K562 (cell line): ENCODE measurements at regions not wholly inside any gene's neighbourhood (a gene's known extent, or its start where the extent isn't known, plus 50 kb on each side); places are given as distances from the start of the nearest gene placed in this dataset.

Experiments
- ATAC-seq: fragments of 200-7000 bp; cut with Tn5 transposase; 3 replicates; pipeline ENCODE4 v1.9.1; 2020; ENCODE audit warnings: moderate library complexity
- BruUV-seq: library from RNA; stranded (reverse); fragments of 400-500 nt; replicated peaks from 2 replicates; lab custom pipeline; 2021; lab: Mats Ljungman, UMichigan
- CTCF ChIA-PET: fragments of 300-600 bp; formaldehyde crosslinking; extraction: SDS; loops from one replicate; lab custom pipeline; 2021; ENCODE audit warnings: low intra/inter-chr PET ratio; lab: Yijun Ruan, JAX
- POLR2A ChIA-PET: fragments of 300-600, 350-650 bp; sonication (Branson Sonifier 250); formaldehyde crosslinking; extraction: SDS; loops from one replicate; lab custom pipeline; 2021; ENCODE audit warnings: antibody characterized with exemption, inconsistent platforms; lab: Yijun Ruan, JAX
- DNase-seq, 4 experiments: peaks; one replicate each; pipeline versions ENCODE4 v3.0.0 to v3.0.0-alpha.2; 2011 to 2018; ENCODE audit warnings: low spot score in 3 of 4, mixed read lengths in 3 of 4; ENCODE audit errors: extremely low read depth in 1 of 4
- FAIRE-seq: peaks from 2 replicates; lab custom pipeline; 2011; peaks lifted over from hg19 to GRCh38; lab: Jason Lieb, UNC
- H2AFZ ChIP-seq: 2 replicates; pipeline ENCODE4 v1.6.0; 2011; ENCODE audit warnings: low read depth, low read length, control low read depth, inconsistent platforms
- H3K27ac ChIP-seq: fragments of 200-600 bp; 3 replicates; pipeline ENCODE4 v1.8.0; 2011; ENCODE audit warnings: low read depth, mild to moderate bottlenecking, control low read depth, inconsistent platforms, low read length, moderate library complexity, mixed read lengths; ENCODE audit errors: extremely low read depth
- H3K27me3 ChIP-seq, 2 experiments: fragments of 300-600 bp in 1 of 2; 2 replicates in 1 of 2; 3 replicates in 1 of 2; pipeline versions ENCODE4 v1.6.0 to v1.8.0; 2011; ENCODE audit warnings: inconsistent platforms in 2 of 2, low read length in 2 of 2, mild to moderate bottlenecking in 1 of 2, mixed read lengths in 1 of 2, moderate library complexity in 1 of 2; ENCODE audit not compliant: control insufficient read depth in 2 of 2, insufficient read depth in 2 of 2
- H3K36me3 ChIP-seq: fragments of 300-600 bp; 3 replicates; pipeline ENCODE4 v1.8.0; 2011; ENCODE audit warnings: mild to moderate bottlenecking, low read length, inconsistent platforms; ENCODE audit not compliant: control insufficient read depth, insufficient read depth
- H3K4me1 ChIP-seq, 2 experiments: fragments of 200-600 bp in 1 of 2; replicated peaks in 1 of 2; 2 replicates in 1 of 2; 3 replicates in 1 of 2; pipeline versions ENCODE4 v1.5.1 to v1.8.0; 2011; ENCODE audit warnings: inconsistent platforms in 2 of 2, low read length in 2 of 2, mild to moderate bottlenecking in 1 of 2, mixed read lengths in 1 of 2, moderate library complexity in 1 of 2; ENCODE audit not compliant: control insufficient read depth in 2 of 2, insufficient read depth in 2 of 2
- H3K4me2 ChIP-seq: 2 replicates; pipeline ENCODE4 v1.6.1; 2011; ENCODE audit warnings: low read length, control low read depth, inconsistent platforms, mixed read lengths; ENCODE audit not compliant: insufficient read depth
- H3K4me3 ChIP-seq: fragments of 200-600 bp; sonication (generic), shearing (Covaris generic); 2 replicates; pipeline ENCODE4 v1.5.1; 2016; ENCODE audit warnings: control low read depth, inconsistent platforms
- H3K79me2 ChIP-seq: fragments of 200-600 bp; 3 replicates; pipeline ENCODE4 v1.8.0; 2011; ENCODE audit warnings: low read length, inconsistent platforms; ENCODE audit not compliant: control insufficient read depth, insufficient read depth
- H3K9ac ChIP-seq, 2 experiments: 2 replicates each; pipeline versions ENCODE4 v1.6.0 to v1.6.1; 2011; ENCODE audit warnings: low read depth in 2 of 2, low read length in 2 of 2, control low read depth in 1 of 2, inconsistent platforms in 1 of 2, mild to moderate bottlenecking in 1 of 2, mixed read lengths in 1 of 2; ENCODE audit not compliant: insufficient read depth in 1 of 2
- H3K9me1 ChIP-seq: one replicate; pipeline ENCODE4 v1.6.0; 2011; ENCODE audit warnings: inconsistent platforms, mild to moderate bottlenecking, low read length, moderate library complexity; ENCODE audit not compliant: control insufficient read depth, insufficient read depth
- H3K9me3 ChIP-seq: replicated peaks from 2 replicates; pipeline ENCODE4 v1.5.1; 2011; ENCODE audit warnings: low read depth, low read length, inconsistent platforms; ENCODE audit not compliant: control insufficient read depth, insufficient read depth
- H4K20me1 ChIP-seq: replicated peaks from 2 replicates; pipeline ENCODE4 v1.6.1; 2011; ENCODE audit warnings: low read length, inconsistent platforms, mixed read lengths; ENCODE audit not compliant: control insufficient read depth, insufficient read depth
- CHD1 ChIP-seq: fragments of 200-600 bp; sonication (generic); IDR thresholded peaks from one replicate; pipeline ENCODE4 v1.6.1; 2012; ENCODE audit warnings: mild to moderate bottlenecking, moderate library complexity, low read length, inconsistent platforms
- CREBBP ChIP-seq: IDR thresholded peaks from one replicate; pipeline ENCODE4 v1.6.1; 2012; ENCODE audit warnings: low read depth, mild to moderate bottlenecking, control low read depth, inconsistent platforms, low read length
- PTTG1 ChIP-seq: fragments of 450-650 bp; IDR thresholded peaks from 2 replicates; pipeline ENCODE4 v1.6.1; 2016; ENCODE audit warnings: low read depth, mild to moderate bottlenecking, missing genetic modification characterization, missing compliant biosample characterization
- SAFB ChIP-seq: fragments of 200-400 bp; formaldehyde crosslinking; IDR thresholded peaks from 2 replicates; pipeline ENCODE4 v1.6.1; 2017; ENCODE audit warnings: low read depth, low read length, borderline replicate concordance
- SNAPC5 ChIP-seq: fragments of 250-450 bp; sonication (Bioruptor Pico); IDR thresholded peaks from 2 replicates; pipeline ENCODE4 v1.8.0; 2021; ENCODE audit warnings: moderate library complexity, mild to moderate bottlenecking, inconsistent platforms
- in situ Hi-C: fragments of 300-500 bp; cut with MboI; formaldehyde crosslinking; loops from 4 replicates; pipeline ENCODE4 v1.15.0; 2018; ENCODE audit warnings: inconsistent platforms, mixed read lengths
- intact Hi-C: fragments of 100-400 bp; cut with micrococcal nuclease; formaldehyde crosslinking; loops from 2 replicates; pipeline ENCODE4 v1.14.2; 2022
- TF ChIP-seq, protein P1 (sequence below), 2 experiments: fragments of 450-650 bp; conservative IDR thresholded peaks; 2 replicates each; pipeline ENCODE4 v1.6.1; 2017; ENCODE audit warnings: mild to moderate bottlenecking in 2 of 2, moderate library complexity in 2 of 2

DNA sequence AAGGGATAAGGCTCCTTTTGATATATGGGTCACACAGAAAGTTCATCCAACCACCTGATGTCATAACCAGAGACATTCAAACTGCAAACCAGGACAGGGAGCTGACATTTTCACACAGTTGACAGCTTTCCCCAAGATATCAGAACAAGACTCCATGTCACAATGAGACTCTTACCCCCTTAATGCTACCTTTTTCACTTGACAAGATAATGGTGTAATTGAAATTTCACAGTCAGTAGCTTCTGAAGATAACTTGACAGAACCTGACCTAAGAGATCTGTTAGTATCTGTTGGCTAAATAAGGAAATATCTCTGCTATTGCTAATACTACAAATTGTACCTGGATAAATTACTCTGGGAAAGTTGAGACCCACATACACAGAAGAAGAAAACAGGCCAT, 187.3 kb downstream of the C12orf50 start:
- Histone ChIP-seq H3K9me3 (no peaks in the 10 kb centered on the region; the same call in 1 of the 2 replicates), H3K4me3 (no peak overlapping the region), H4K20me1 (no peaks in the 10 kb centered on the region), H3K27me3 (no peaks in the 10 kb centered on the region), H3K36me3 (no peaks in the 10 kb centered on the region), H3K27ac (no peak overlapping the region), H3K9me1 (no peaks in the 10 kb centered on the region), H3K79me2 (no peaks in the 10 kb centered on the region), H2AFZ (no peak overlapping the region), H3K9ac (no peak overlapping the region), H3K4me2 (no peak overlapping the region), H3K4me1 (no peaks in the 10 kb centered on the region)
- POLR2A ChIA-PET, result no interaction called here
- ATAC-seq (no peak), DNase-seq (no peak), FAIRE-seq (no peak)
- no peak for TF ChIP-seq PTTG1 (tag)
- no peak for TF ChIP-seq SNAPC5
- TF ChIP-seq CREBBP, result no peak
- TF ChIP-seq, protein P1, sequence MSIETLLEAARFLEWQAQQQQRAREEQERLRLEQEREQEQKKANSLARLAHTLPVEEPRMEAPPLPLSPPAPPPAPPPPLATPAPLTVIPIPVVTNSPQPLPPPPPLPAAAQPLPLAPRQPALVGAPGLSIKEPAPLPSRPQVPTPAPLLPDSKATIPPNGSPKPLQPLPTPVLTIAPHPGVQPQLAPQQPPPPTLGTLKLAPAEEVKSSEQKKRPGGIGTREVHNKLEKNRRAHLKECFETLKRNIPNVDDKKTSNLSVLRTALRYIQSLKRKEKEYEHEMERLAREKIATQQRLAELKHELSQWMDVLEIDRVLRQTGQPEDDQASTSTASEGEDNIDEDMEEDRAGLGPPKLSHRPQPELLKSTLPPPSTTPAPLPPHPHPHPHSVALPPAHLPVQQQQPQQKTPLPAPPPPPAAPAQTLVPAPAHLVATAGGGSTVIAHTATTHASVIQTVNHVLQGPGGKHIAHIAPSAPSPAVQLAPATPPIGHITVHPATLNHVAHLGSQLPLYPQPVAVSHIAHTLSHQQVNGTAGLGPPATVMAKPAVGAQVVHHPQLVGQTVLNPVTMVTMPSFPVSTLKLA (conservative IDR thresholded peaks at IDR 0.05), result no peak
- no peak for TF ChIP-seq SAFB
- TF ChIP-seq CHD1, result no peak
- CTCF ChIA-PET, result no interaction called here
- in situ Hi-C loops (no loop called here), intact Hi-C loops (loop anchor here (10.0 kb wide), 1 partner anchor 153 kb away; no protein-coding TSS in a partner anchor)
- no TSS peak for BruUV-seq
